GM19468 (cell line): ENCODE measurements at regions not wholly inside any gene's neighbourhood (a gene's known extent, or its start where the extent isn't known, plus 50 kb on each side); places are given as distances from the start of the nearest gene placed in this dataset.
"Not testable (repeated sequence)": the region's sequence is repeated elsewhere in the genome, so short reads cannot be mapped to it uniquely, and the experiment has no call there.

ENCODE experiments used
- ATAC-seq: cut with Tn5 transposase; IDR thresholded peaks from one replicate; pipeline ENCODE4 v1.9.1; 2021; ENCODE audit warnings: mild to moderate bottlenecking, moderate library complexity, moderate number of reproducible peaks; ENCODE audit not compliant: unreplicated experiment; ENCODE audit errors: extremely low read depth

- ATAC-seq = no peak
Observed at GRCh38 chr1:232168508-232168907, 461.4 kb downstream of the SIPA1L2 start.

- ATAC-seq = no peak
Observed at GRCh38 chr1:232166942-232167341, 463.0 kb downstream of the SIPA1L2 start.

GRCh38 chr1:232164078-232164963, 465.6 kb downstream of the SIPA1L2 start:
- ATAC-seq = no peak

- ATAC-seq = no peak
Observed at GRCh38 chr1:232163533-232163932, 466.4 kb downstream of the SIPA1L2 start.

GRCh38 chr1:232162001-232162400, 467.9 kb downstream of the SIPA1L2 start:
- no peak for ATAC-seq

GRCh38 chr1:232158558-232158957, 471.4 kb downstream of the SIPA1L2 start:
- ATAC-seq = not testable (repeated sequence)

- ATAC-seq = not testable (repeated sequence)
Observed at GRCh38 chr1:232156070-232156469, 473.9 kb downstream of the SIPA1L2 start.

GRCh38 chr1:232153652-232154051, 476.3 kb downstream of the SIPA1L2 start:
- no peak for ATAC-seq

GRCh38 chr1:232150770-232151548, 479.0 kb downstream of the SIPA1L2 start:
- ATAC-seq = no peak

- no peak for ATAC-seq
Observed at GRCh38 chr1:232149287-232150201, 480.4 kb downstream of the SIPA1L2 start.

GRCh38 chr1:232147215-232147614, 482.7 kb downstream of the SIPA1L2 start:
- ATAC-seq = no peak

GRCh38 chr1:232146514-232146913, 483.4 kb downstream of the SIPA1L2 start:
- ATAC-seq = no peak

GRCh38 chr1:232145768-232146167, 484.2 kb downstream of the SIPA1L2 start:
- ATAC-seq = no peak

GRCh38 chr1:232144696-232145230, 485.2 kb downstream of the SIPA1L2 start:
- no peak for ATAC-seq

GRCh38 chr1:232143315-232143886, 486.5 kb downstream of the SIPA1L2 start:
- no peak for ATAC-seq

GRCh38 chr1:232142403-232143314, 487.3 kb downstream of the SIPA1L2 start:
- no peak for ATAC-seq

GRCh38 chr1:232141167-232141448, 488.8 kb downstream of the SIPA1L2 start:
- not testable (repeated sequence) for ATAC-seq

- no peak for ATAC-seq
Observed at GRCh38 chr1:232140419-232141166, 489.3 kb downstream of the SIPA1L2 start.
